WTC11 (cell line): ENCODE measurements at regions not wholly inside any gene's neighbourhood (a gene's known extent, or its start where the extent isn't known, plus 50 kb on each side); places are given as distances from the start of the nearest gene placed in this dataset.

Experiments used
- ATAC-seq: fragments of 200-7000 bp; cut with Tn5 transposase; 2 replicates; pipeline ENCODE4 v1.10.0; 2021; ENCODE audit warnings: mild to moderate bottlenecking, moderate library complexity
- CTCF ChIA-PET: fragments of 300-600 bp; sonication (Branson Sonifier 250); formaldehyde crosslinking; loops from one replicate; lab custom pipeline; 2021; ENCODE audit warnings: antibody characterized with exemption; lab: Charles Lee
- POLR2A ChIA-PET: fragments of 350-600 bp; sonication (Branson Sonifier 250); formaldehyde crosslinking; loops from one replicate; lab custom pipeline; 2021; ENCODE audit warnings: antibody characterized with exemption; lab: Charles Lee
- DNase-seq: peaks from one replicate; pipeline ENCODE4 v3.0.0; 2021; ENCODE audit warnings: low spot score
- H3K27ac Mint-ChIP-seq: 2 replicates; pipeline ENCODE4 v1.8.0; 2021; ENCODE audit warnings: mixed read lengths
- H3K27me3 Mint-ChIP-seq: 2 replicates; pipeline ENCODE4 v1.8.0; 2021; ENCODE audit warnings: low read depth, mild to moderate bottlenecking, moderate library complexity, mixed read lengths
- H3K36me3 Mint-ChIP-seq: 2 replicates; pipeline ENCODE4 v1.8.0; 2021; ENCODE audit warnings: mixed read lengths
- H3K4me1 Mint-ChIP-seq: 2 replicates; pipeline ENCODE4 v1.8.0; 2022; ENCODE audit warnings: mixed read lengths
- H3K4me3 Mint-ChIP-seq: 2 replicates; pipeline ENCODE4 v1.8.0; 2021; ENCODE audit warnings: mild to moderate bottlenecking, moderate library complexity, mixed read lengths
- H3K9me3 Mint-ChIP-seq: 2 replicates; pipeline ENCODE4 v1.8.0; 2021; ENCODE audit warnings: mixed read lengths
- AFF4 ChIP-seq: sonication (generic); formaldehyde crosslinking; IDR thresholded peaks from 2 replicates; pipeline ENCODE4 v1.8.1; 2023; ENCODE audit warnings: mild to moderate bottlenecking, missing genetic modification reagents, borderline replicate concordance
- CBFB ChIP-seq: sonication (generic); formaldehyde crosslinking; IDR thresholded peaks from 2 replicates; pipeline ENCODE4 v1.8.1; 2022; ENCODE audit warnings: mild to moderate bottlenecking, low read depth, missing genetic modification reagents
- CTCF ChIP-seq: fragments of 200-600 bp; IDR thresholded peaks from 2 replicates; pipeline ENCODE4 v1.8.0; 2022; ENCODE audit warnings: antibody characterized with exemption
- ERG ChIP-seq: fragments of 250-450 bp; sonication (Bioruptor Pico); IDR thresholded peaks from 2 replicates; pipeline ENCODE4 v1.8.0; 2021; ENCODE audit warnings: mild to moderate bottlenecking
- FOXK1 ChIP-seq: sonication (generic); formaldehyde crosslinking; IDR thresholded peaks from 2 replicates; pipeline ENCODE4 v1.8.0; 2022; ENCODE audit warnings: mild to moderate bottlenecking, moderate library complexity, missing genetic modification reagents
- GABPB1 ChIP-seq: sonication (generic); formaldehyde crosslinking; IDR thresholded peaks from 2 replicates; pipeline ENCODE4 v1.8.1; 2023; ENCODE audit warnings: mild to moderate bottlenecking, missing genetic modification reagents
- IRF1 ChIP-seq: sonication (generic); formaldehyde crosslinking; IDR thresholded peaks from 2 replicates; pipeline ENCODE4 v1.8.0; 2023; ENCODE audit warnings: missing genetic modification reagents
- IRF2 ChIP-seq: sonication (generic); formaldehyde crosslinking; IDR thresholded peaks from 2 replicates; pipeline ENCODE4 v1.8.0; 2022; ENCODE audit warnings: low read depth, missing genetic modification reagents, borderline replicate concordance
- KAT7 ChIP-seq: sonication (generic); formaldehyde crosslinking; IDR thresholded peaks from 2 replicates; pipeline ENCODE4 v1.8.1; 2023; ENCODE audit warnings: missing genetic modification reagents, mild to moderate bottlenecking, borderline replicate concordance
- NR3C1 ChIP-seq: sonication (generic); formaldehyde crosslinking; conservative IDR thresholded peaks from 2 replicates; pipeline ENCODE4 v1.8.1; 2023; ENCODE audit warnings: low read depth, mild to moderate bottlenecking, missing genetic modification reagents
- SOX15 ChIP-seq: fragments of 250-450 bp; sonication (Bioruptor Pico); IDR thresholded peaks from 2 replicates; pipeline ENCODE4 v1.9.0; 2021; ENCODE audit warnings: mild to moderate bottlenecking
- SP1 ChIP-seq: sonication (generic); formaldehyde crosslinking; conservative IDR thresholded peaks from 2 replicates; pipeline ENCODE4 v1.8.1; 2022; ENCODE audit warnings: missing genetic modification reagents
- STAT6 ChIP-seq: sonication (generic); formaldehyde crosslinking; conservative IDR thresholded peaks from 2 replicates; pipeline ENCODE4 v1.8.1; 2023; ENCODE audit warnings: mild to moderate bottlenecking, low read depth, missing genetic modification reagents, moderate library complexity
- ZNF512 ChIP-seq: sonication (generic); formaldehyde crosslinking; IDR thresholded peaks from 2 replicates; pipeline ENCODE4 v1.8.1; 2022; ENCODE audit warnings: missing genetic modification reagents, borderline replicate concordance

- ChIA-PET POLR2A (no interaction called here), CTCF (no interaction called here)
- peaks cover 8% of the 10 kb centered on the region for H3K4me1 Mint-ChIP-seq
- H3K36me3 Mint-ChIP-seq: 0 out of 2 replicates have a peak, but pooled peaks cover 2% of the 10 kb centered on the region
- ATAC-seq: no peak
- peaks cover 59% of the 10 kb centered on the region for H3K27me3 Mint-ChIP-seq
- no peak overlapping the region for H3K27ac Mint-ChIP-seq
- no peak overlapping the region for H3K4me3 Mint-ChIP-seq
- no peak for DNase-seq
- H3K9me3 Mint-ChIP-seq: peaks cover 28% of the 10 kb centered on the region
- TF ChIP-seq SOX15 (no peak), NR3C1 (no peak), GABPB1 (CRISPR knock-in tag) (no peak), CBFB (CRISPR knock-in tag) (no peak), STAT6 (CRISPR knock-in tag) (no peak), FOXK1 (CRISPR knock-in tag) (no peak), IRF2 (CRISPR knock-in tag) (no peak)
Measured at GRCh38 chr9:126144196-126144595, 182.4 kb upstream of the MVB12B start.

- Mint-ChIP-seq H3K9me3 (peaks cover 22% of the 10 kb centered on the region), H3K4me3 (no peak overlapping the region), H3K27ac (no peak overlapping the region), H3K36me3 (no peaks in the 10 kb centered on the region), H3K4me1 (peaks cover 8% of the 10 kb centered on the region), H3K27me3 (peaks cover 58% of the 10 kb centered on the region)
- ChIA-PET CTCF (no interaction called here), POLR2A (no interaction called here)
- no peak for ATAC-seq
- no peak for DNase-seq
- TF ChIP-seq CTCF (no peak), IRF1 (no peak), AFF4 (no peak), SP1 (CRISPR knock-in tag) (no peak), KAT7 (CRISPR knock-in tag) (no peak), ERG (CRISPR knock-in tag) (no peak), ZNF512 (CRISPR knock-in tag) (no peak)
Measured at GRCh38 chr9:126144603-126145456, 181.8 kb upstream of the MVB12B start.
